LNCaP clone FGC (cell line): ENCODE measurements at regions not wholly inside any gene's neighbourhood (a gene's known extent, or its start where the extent isn't known, plus 50 kb on each side); places are given as distances from the start of the nearest gene placed in this dataset.

ENCODE experiments used
- DNase-seq: peaks from one replicate; pipeline ENCODE4 v3.0.0-alpha.2; 2011; ENCODE audit warnings: low read depth
- H3K4me3 ChIP-seq: 2 replicates; pipeline ENCODE4 v1.5.1; 2011; ENCODE audit warnings: mild to moderate bottlenecking, low read depth, low read length, control low read depth
- TF ChIP-seq, protein P1 (sequence below): IDR thresholded peaks from 2 replicates; pipeline ENCODE4 v1.5.1; 2012; ENCODE audit warnings: mild to moderate bottlenecking; ENCODE audit not compliant: control insufficient read depth, insufficient read depth; ENCODE audit errors: extremely low read depth

DNA sequence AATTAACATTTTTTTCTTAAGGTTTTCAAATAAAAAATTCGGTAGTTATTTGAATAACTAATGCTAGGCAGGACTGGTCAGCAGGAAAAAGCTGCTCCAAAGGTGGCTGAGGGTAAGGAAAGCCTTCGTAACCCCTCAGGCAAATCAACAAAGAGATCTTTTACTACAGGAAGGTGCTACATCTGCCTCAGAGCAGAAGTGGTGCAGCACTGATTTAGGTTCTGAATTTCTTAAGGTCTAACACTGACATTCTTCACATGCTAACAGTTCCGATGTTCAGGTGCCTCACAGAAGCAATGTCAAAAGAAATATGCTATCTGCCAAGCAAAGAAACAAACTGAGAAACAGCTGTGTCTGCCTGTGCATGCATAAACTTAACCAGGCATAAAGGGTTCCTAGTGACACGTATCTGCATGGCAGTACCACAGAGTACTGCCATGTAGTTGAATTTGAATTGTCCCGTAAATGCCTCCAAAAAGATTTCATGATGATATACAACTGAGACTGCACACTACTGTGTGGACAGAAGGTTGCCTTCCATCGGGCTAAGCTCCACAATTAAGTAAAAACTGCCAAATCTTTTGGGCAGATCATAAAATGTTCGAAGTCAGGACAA is 275.0 kb upstream of the NSMCE3 start:
- no peak for DNase-seq
- H3K4me3 ChIP-seq = no peak overlapping the region
- TF ChIP-seq, protein P1, sequence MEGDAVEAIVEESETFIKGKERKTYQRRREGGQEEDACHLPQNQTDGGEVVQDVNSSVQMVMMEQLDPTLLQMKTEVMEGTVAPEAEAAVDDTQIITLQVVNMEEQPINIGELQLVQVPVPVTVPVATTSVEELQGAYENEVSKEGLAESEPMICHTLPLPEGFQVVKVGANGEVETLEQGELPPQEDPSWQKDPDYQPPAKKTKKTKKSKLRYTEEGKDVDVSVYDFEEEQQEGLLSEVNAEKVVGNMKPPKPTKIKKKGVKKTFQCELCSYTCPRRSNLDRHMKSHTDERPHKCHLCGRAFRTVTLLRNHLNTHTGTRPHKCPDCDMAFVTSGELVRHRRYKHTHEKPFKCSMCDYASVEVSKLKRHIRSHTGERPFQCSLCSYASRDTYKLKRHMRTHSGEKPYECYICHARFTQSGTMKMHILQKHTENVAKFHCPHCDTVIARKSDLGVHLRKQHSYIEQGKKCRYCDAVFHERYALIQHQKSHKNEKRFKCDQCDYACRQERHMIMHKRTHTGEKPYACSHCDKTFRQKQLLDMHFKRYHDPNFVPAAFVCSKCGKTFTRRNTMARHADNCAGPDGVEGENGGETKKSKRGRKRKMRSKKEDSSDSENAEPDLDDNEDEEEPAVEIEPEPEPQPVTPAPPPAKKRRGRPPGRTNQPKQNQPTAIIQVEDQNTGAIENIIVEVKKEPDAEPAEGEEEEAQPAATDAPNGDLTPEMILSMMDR = no peak

DNA sequence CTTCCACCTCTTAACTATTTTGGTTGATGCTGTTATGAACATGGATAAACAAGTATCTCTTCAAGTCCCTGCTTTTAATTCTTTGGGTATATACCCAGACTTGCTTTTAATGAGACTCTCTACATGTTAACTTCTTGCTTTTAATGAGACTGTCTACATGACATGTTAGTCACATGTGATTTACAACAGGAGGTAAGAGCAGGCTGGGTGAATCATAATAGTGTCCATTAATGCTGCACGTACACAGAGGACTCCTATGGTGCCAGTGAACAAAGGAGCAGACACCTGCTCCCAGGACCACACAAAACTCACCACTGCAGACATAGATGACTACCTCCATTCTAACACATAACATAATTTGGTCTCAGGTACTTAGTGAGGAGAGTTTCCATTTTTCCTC is 273.4 kb upstream of the NSMCE3 start:
- no peak overlapping the region for H3K4me3 ChIP-seq
- TF ChIP-seq, protein P1 = no peak
- no peak for DNase-seq

DNA sequence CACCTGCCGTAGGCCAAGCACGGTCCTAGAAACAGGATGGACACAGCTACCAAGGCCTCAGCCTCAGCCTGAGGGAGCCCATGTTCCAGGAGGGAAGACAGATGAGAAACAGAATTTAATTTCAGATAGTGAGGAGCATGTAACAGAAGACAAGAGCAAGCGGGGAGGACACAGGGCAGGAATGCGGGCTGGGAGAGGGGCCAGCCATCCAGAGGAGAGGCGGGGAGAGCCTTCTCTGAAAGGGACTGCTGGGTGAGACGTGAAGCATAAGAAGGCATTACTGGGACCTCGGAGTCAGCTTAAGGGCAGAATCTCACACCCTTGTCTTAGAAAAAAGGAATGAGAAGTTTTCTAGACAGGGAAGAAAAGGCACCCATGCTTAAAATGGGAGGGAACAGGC is 271.7 kb upstream of the NSMCE3 start:
- DNase-seq = no peak
- no peak overlapping the region for H3K4me3 ChIP-seq
- TF ChIP-seq, protein P1 = no peak

GRCh38 chr15:29540479-29540878 is 270.9 kb upstream of the NSMCE3 start:
- no peak overlapping the region for H3K4me3 ChIP-seq
- TF ChIP-seq, protein P1 = no peak
- DNase-seq = no peak

DNA sequence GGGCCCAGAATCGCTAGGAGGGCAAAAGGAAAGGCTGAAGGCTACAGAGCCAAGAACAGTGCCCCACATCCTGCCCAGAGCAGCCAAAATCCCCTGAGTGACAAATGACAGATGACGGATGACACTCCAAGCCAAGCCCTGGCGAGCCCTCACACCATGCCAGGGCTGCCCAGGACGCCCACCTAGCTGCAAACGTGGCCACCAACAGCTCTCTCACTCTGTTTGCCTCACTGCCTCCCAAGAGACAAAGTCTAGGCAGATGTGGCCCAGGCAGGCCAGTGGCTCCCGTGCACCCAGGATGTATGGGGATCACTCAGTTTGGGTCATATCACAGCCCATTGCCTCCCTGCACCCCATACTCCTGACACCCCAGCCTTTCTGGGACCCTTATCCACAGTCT is 270.1 kb upstream of the NSMCE3 start:
- DNase-seq = no peak
- no peak overlapping the region for H3K4me3 ChIP-seq
- TF ChIP-seq, protein P1 = no peak

DNA sequence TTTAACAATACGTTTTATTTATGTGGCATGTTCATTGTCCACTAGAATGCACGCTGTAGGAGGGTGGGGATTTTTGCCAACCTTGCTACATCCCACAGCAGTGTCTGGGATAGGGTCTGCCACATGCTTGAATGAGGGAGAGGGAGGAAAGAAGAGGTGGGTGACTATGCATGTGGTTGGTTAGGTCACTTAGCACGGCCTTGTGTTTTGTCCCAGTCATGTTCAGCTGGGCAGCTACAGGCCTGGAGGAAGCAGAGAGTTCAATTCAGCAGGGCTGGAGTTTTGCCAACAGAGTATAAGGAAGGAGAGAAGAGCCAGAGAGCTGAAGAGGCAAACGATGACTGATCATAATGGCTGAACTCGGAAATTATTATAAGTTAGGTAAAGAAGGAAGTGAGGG is 268.4 kb upstream of the NSMCE3 start:
- H3K4me3 ChIP-seq = no peak overlapping the region
- TF ChIP-seq, protein P1 = no peak
- peak; percentile 18 for DNase-seq

DNA sequence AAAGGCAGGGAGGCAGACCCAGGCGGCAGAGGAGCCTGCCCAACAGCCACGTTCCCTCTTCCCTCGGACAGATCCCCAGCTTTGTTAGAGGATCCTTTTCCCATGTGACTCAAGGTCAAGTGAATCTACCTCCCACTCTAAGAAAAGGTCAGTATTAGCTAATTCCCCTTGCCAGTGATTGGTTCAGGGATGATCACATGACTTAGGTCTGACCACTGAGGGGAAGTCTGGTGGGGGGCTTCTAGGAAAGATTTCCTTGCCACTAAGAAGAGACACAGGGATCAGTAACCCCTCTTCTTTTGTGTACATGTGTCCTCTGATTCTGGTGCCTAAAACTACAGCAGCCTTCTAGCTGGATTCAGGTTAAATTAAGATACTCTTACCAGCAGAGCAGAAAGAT is 266.3 kb upstream of the NSMCE3 start:
- TF ChIP-seq, protein P1 = no peak
- H3K4me3 ChIP-seq = no peak overlapping the region
- DNase-seq = no peak
